K562 (cell line): ENCODE measurements at regions not wholly inside any gene's neighbourhood (a gene's known extent, or its start where the extent isn't known, plus 50 kb on each side); places are given as distances from the start of the nearest gene placed in this dataset.

Experiments
- CTCF ChIP-seq, 3 experiments: IDR thresholded peaks in 2 of 3; conservative IDR thresholded peaks in 1 of 3; 2 replicates each; pipeline ENCODE4 v1.5.1; 2011 to 2012; ENCODE audit warnings: low read length in 3 of 3, mild to moderate bottlenecking in 3 of 3, control low read depth in 2 of 3, improper control_type of control experiment in 1 of 3, inconsistent platforms in 1 of 3, low read depth in 1 of 3, mixed read lengths in 1 of 3, moderate library complexity in 1 of 3; ENCODE audit not compliant: insufficient read depth in 2 of 3
- FOXM1 ChIP-seq, 2 experiments: fragments of 450-650 bp in 1 of 2; sonication (generic) in 1 of 2; formaldehyde crosslinking in 1 of 2; IDR thresholded peaks; 2 replicates each; pipeline versions ENCODE4 v1.6.1 to v1.9.0; 2017 to 2022; ENCODE audit warnings: low read depth in 2 of 2, mild to moderate bottlenecking in 2 of 2, missing genetic modification reagents in 1 of 2, moderate library complexity in 1 of 2
- NBN ChIP-seq: fragments of 450-650 bp; IDR thresholded peaks from 2 replicates; pipeline ENCODE4 v1.6.1; 2016; ENCODE audit warnings: low read depth, mild to moderate bottlenecking
- NR3C1 ChIP-seq: sonication (generic); formaldehyde crosslinking; IDR thresholded peaks from 2 replicates; pipeline ENCODE4 v1.8.1; 2022; ENCODE audit warnings: missing genetic modification reagents
- TEAD2 ChIP-seq: fragments of 450-650 bp; IDR thresholded peaks from 2 replicates; pipeline ENCODE4 v1.6.1; 2016; ENCODE audit warnings: missing genetic modification characterization, control low read depth, missing compliant biosample characterization
- ZBED1 ChIP-seq: IDR thresholded peaks from 2 replicates; pipeline ENCODE4 v1.6.1; 2014
- ZFX ChIP-seq: sonication (generic); formaldehyde crosslinking; IDR thresholded peaks from 2 replicates; pipeline ENCODE4 v1.8.0; 2022; ENCODE audit warnings: mild to moderate bottlenecking, missing genetic modification reagents, moderate library complexity
- ZNF79 ChIP-seq: fragments of 250-450 bp; sonication (Bioruptor Pico); IDR thresholded peaks from 2 replicates; pipeline ENCODE4 v1.4.0; 2020; ENCODE audit warnings: low read depth, mild to moderate bottlenecking, moderate library complexity

DNA sequence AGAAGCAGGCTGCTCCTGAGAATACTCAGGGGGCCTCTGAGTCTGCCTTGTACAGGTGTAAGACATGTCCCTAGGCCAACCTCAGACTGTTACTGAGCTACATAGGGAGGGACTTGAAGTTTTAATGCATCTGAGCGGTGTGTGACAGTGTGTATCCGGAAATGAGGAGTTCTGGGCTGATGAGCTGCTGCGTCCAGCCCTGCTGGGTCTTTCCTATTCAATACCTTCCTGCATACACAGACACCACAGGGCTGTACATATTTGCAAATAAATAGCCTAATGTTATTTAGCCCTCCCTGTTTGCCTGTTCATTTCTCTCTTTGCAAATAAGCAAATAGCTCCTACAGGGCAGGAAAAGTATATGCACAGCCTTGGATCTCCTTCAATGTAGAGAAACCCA lies 134.7 kb upstream of the KIRREL3 start:
- TF ChIP-seq FOXM1 (IDR thresholded peaks at IDR 0.05; ENCODE audit: low read depth) (no peak), FOXM1 (CRISPR knock-in tag; IDR thresholded peaks at IDR 0.05; ENCODE audit: low read depth) (no peak), ZFX (CRISPR knock-in tag) (no peak), ZNF79 (CRISPR knock-in tag) (no peak), NBN (no peak), ZBED1 (no peak), NR3C1 (CRISPR knock-in tag) (no peak), CTCF (IDR thresholded peaks at IDR 0.05 in 2 of 3, conservative IDR thresholded peaks at IDR 0.05 in 1 of 3; ENCODE audit: insufficient read depth in 2 of 3, low read depth in 1 of 3, low read length in 3 of 3) (no peak), TEAD2 (tag) (no peak)
